Glomerular visceral epithelial cell (primary cell): ENCODE measurements at regions not wholly inside any gene's neighbourhood (a gene's known extent, or its start where the extent isn't known, plus 50 kb on each side); places are given as distances from the start of the nearest gene placed in this dataset.

Experiments
- DNase-seq: peaks from one replicate; pipeline ENCODE4 v3.0.0-alpha.2; 2016; ENCODE audit errors: extremely low spot score

DNA sequence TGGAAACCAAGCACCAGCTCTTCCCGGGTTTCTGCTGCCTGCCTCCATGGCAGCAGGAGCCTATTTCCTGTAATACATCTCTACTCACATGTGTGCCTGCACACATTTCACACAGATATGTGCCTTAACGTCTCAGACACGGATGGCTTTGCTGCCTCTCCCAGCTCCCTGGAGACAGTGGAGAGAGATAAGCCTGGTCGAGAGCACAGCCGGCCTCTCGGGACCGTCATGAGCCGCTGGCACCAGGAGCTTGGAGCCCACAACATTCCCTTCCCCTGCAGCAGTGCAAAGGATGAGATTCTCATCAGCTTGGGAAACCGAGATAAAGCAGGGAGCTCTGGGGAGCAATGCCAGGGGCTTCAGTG lies 587.7 kb downstream of the BRD1 start:
- no peak for DNase-seq

- DNase-seq: no peak
Observed at GRCh38 chr22:49239264-49240015, 588.2 kb downstream of the BRD1 start.

GRCh38 chr22:49238181-49239141 lies 589.2 kb downstream of the BRD1 start:
- DNase-seq: no peak

- DNase-seq: no peak
Observed at GRCh38 chr22:49237703-49238102, 590.0 kb downstream of the BRD1 start.

- DNase-seq: no peak
Observed at GRCh38 chr22:49237279-49237678, 590.4 kb downstream of the BRD1 start.

DNA sequence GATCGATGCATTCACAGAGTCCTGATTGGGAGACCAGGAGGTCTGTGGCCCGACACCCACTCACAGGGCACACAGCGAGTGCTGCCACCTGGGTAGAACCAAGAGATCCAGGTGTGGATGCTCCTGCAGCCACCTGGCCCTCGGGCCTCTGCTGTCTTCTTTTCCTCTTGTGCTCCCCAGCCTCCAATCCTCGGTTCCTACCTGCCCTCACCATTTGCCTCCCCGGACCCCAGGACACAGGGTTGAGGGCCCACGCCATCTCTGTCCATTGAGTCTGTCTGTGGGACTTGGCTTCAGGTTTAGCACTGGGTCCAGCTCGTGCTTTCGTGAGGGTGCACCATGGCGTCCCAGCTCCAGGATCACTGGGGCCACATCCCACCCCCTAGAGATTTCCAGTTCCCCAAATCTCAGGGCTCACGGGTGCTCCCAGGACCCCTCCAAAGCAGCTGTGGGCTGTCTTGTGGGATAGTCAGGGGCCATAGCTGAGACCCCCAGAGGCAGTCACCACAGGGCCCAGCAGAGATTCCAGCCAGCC lies 591.1 kb downstream of the BRD1 start:
- no peak for DNase-seq

GRCh38 chr22:49235463-49236300 lies 592.0 kb downstream of the BRD1 start:
- DNase-seq: no peak

GRCh38 chr22:49234459-49234858 lies 593.2 kb downstream of the BRD1 start:
- no peak for DNase-seq

DNA sequence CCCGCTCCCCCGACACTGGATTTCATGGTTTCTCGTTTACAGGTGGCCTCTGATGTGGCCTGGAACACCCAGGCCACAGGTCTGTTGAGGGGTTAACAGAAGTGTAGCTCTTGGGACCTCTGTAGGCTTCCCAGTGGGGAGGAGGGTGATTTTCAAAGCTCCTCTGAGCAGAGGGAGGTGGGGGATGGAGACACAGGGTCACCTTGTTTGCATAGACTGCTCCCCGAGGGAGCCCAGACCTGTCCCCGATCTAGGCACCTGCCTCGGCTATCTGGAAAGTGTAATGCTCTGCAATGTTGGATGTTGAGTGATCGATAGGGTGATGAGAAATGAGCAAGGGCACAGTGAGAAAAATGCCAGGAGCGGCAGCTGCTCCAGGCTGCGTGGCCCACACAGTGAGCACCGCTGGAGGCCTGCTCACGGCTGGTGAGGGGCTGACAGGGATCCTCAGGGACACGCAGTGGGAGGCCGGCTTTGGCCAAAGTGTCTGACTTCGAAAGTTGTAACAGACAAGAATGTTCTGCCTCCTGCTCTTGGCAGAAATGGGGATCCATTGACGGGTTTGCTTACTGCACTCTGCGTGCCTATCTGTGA lies 594.1 kb downstream of the BRD1 start:
- no peak for DNase-seq

DNA sequence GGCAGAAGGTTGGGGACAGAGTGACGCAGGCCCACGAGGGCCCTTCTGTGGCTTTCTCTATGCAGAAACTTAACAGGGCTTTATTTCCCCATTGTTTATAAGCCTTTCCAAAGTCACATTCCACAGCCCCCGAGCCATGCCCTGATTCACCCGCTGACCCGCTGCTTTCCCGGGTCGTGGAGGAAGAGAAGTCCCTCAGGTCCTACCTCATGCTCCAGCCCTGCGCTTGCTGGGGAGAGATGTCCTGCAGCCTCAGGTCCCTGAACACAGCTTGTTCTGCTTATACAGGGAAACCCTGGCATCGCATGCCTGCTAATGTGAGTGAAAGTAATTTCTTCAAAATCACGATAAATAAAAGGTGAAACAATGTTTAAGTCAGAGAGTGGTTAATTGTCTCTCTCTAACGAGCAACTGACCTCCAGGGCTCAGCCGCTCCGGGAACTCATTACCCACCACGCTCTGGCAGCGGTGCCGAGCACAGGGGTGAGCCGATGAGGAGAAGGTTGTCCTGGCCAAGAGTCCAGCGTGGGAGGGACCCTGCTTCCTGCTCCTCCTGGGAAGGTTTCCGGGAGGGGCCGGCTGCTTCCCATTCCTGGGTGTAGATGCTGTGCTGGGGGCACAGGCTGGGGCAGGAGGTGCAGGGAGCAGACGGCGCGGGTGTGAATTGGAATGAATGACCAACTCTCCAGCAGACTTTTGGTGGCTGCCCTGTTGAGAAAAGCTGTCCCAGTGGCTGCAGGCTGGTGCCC lies 595.2 kb downstream of the BRD1 start:
- DNase-seq: no peak

DNA sequence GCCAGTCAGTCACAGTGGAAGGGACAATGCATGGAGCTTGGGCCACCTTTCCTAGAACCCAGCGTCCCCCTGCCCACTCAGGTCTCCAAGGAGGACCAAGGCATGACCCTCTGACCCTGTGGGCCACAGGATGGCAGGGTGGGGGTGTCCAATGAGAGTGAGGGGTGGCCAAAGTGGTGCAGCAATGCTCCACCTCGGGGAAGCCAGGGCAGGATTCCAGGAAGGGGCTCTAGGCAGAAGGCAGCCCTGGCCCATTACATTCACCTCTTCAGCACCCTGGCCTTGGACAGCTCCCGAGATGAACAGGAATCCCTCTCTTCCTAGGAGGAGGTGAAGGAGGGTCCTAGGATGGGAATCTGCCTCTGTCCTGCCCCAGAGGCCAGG lies 597.5 kb downstream of the BRD1 start:
- no peak for DNase-seq

DNA sequence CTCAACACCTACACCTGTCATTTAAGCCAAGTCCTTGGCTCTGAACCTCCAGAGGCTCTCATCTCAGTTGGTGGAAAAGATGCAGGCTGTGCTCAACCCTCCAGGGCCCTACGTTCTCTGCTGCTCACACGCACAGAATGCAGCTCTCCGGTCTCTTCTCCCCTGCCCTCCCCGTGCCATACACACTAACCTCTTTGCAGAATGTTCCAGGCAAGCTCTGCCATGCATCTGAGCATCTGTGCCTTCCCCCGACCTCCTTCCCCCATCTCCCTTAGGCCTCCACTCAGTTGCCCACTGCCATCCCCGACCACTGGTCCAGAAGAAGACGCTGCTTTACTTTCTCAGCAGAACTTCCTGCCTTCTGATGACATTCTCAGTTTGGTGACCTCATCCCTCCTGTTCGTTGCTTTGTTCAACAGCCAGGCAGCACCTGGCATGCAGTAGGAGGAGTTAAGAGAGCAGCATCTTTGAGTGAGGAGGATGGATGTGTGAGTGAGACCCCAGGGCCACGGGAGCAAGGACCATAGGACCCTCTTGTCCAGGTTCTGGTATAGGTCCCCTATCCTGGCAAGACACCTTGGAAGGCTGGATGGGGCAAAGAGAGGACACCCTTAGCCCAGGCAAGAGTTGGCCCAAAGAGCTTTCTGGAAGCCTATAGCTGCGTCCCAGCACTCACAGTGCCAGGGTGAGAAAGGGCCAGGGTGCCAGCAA lies 598.0 kb downstream of the BRD1 start:
- DNase-seq: no peak

DNA sequence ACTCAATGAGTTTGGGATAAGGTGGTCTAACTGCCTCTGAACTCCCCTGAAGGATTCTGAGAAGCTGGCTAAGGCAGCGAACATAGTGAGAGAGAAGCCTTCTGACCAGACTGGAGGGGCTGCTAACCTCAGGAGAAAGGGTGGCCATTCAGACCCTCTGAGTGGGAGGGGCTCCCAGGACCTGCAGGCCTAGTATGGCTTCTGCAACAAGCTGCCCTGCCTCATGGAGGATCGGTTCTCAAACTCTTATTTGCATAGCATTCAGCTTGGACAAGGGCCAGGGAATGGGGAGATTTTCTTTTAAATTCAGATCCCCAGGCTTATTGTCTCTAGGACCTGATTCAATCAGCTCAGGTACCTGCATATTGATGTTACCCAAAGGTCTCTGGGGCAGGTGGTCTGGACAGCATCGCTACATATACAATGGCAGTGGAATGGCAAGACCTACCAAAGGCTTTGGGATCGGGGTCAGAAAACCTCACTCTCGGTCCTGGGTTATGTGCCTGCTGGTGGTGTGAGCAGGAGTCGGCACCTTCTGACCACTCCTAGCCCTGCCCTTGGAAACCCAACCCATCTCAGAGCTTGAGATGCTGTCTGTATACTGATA lies 599.1 kb downstream of the BRD1 start:
- DNase-seq: no peak

GRCh38 chr22:49227670-49228069 lies 600.0 kb downstream of the BRD1 start:
- DNase-seq: no peak

- no peak for DNase-seq
Observed at GRCh38 chr22:49226096-49226495, 601.6 kb downstream of the BRD1 start.

GRCh38 chr22:49224243-49224642 lies 603.4 kb downstream of the BRD1 start:
- DNase-seq: no peak

GRCh38 chr22:49218142-49218541 lies 609.5 kb downstream of the BRD1 start:
- DNase-seq: no peak

DNA sequence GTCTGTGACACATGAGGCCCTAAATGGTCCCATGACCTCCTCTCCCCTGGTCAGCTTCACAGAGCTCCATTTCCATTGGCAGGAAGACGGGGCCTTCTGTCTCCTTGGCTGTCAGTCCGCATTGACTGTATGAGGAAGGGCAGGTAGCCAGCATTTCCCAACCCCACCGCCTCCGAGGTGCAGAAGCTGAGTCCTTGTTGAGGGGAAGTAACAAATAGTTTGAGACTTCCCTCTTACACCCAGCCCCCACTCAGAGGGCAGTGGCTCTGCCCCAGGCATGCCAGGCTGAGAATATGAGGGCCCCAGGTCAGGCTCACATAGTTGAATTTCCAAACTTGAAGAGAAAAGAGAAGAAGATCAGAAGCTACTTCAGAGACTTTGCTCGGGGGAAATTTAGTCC lies 611.1 kb downstream of the BRD1 start:
- no peak for DNase-seq

DNA sequence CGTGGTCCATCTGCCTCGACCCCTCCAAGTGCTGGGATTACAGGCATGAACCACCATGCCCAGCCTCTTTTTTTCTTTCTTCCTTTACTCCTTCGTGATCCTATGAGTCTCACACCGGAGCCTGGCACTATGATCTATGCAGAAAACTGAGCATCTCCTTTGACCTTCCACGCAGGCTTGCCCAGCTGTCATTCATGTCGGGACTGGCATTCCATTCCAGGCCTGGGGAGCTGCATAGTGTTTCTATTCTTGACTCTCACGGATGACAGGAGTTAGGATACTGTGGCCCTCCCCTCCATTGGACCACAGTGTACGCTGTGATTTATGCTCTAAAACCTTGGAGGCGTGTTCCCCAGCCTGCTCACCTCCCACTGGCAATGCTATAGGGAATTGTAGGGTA lies 611.8 kb downstream of the BRD1 start:
- DNase-seq: no peak

DNA sequence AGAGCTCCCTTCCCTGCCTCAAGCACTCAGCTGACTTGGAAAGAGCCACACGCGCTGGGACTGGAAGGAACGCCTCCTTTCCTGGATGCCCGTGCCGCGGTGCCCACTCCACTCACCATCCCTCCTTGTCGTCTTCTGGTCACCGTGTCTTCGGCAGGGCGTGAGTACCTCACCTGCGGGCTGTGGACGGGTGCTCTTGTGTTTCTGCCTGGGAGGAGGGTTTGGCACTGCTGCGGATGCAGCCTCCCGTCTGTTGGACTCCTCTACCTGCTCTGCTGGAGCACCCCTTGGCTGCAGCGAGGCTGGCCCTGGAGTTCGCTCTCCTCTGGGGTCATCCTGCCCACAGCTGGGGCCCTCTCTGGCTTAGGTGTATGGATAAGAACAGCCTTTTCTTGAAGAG lies 612.7 kb downstream of the BRD1 start:
- no peak for DNase-seq
